ENCODE measurements at regions not wholly inside any gene's neighbourhood (a gene's known extent, or its start where the extent isn't known, plus 50 kb on each side); places are given as distances from the start of the nearest gene placed in this dataset.

DNA sequence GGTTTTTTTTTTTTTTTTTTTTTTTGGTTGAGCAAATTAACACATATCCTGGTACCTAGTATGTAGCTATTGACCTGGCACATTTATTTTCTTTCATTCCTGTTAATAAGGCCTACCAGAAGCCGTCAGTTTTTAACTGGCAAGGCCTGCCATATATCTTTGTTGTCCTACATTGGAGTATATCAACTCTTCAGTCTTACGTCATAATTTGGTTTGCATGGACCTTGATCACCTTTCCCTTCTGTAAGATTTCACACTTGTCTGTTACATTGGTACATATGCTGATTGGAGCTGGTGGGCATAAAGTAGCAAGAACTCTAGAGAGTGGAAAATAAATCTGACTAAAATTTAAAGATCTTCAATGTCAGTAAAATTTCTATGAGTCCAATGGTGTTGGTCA is 1658.0 kb downstream of the C4orf33 start:
- TF ChIP-seq, protein P1, sequence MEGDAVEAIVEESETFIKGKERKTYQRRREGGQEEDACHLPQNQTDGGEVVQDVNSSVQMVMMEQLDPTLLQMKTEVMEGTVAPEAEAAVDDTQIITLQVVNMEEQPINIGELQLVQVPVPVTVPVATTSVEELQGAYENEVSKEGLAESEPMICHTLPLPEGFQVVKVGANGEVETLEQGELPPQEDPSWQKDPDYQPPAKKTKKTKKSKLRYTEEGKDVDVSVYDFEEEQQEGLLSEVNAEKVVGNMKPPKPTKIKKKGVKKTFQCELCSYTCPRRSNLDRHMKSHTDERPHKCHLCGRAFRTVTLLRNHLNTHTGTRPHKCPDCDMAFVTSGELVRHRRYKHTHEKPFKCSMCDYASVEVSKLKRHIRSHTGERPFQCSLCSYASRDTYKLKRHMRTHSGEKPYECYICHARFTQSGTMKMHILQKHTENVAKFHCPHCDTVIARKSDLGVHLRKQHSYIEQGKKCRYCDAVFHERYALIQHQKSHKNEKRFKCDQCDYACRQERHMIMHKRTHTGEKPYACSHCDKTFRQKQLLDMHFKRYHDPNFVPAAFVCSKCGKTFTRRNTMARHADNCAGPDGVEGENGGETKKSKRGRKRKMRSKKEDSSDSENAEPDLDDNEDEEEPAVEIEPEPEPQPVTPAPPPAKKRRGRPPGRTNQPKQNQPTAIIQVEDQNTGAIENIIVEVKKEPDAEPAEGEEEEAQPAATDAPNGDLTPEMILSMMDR (IDR thresholded peaks at IDR 0.05), result no peak
- TF ChIP-seq POLR2A (IDR thresholded peaks at IDR 0.05; ENCODE audit: low read depth) (no peak), EP300 (IDR thresholded peaks at IDR 0.05) (no peak)
